SU-DHL-6 (cell line): ENCODE measurements at regions not wholly inside any gene's neighbourhood (a gene's known extent, or its start where the extent isn't known, plus 50 kb on each side); places are given as distances from the start of the nearest gene placed in this dataset.

Experiments used
- EZH2phosphoT487 ChIP-seq: fragments of 200-600 bp; sonication (generic), shearing (Covaris generic); conservative IDR thresholded peaks from 2 replicates; pipeline ENCODE4 v1.6.1; 2018; ENCODE audit warnings: mild to moderate bottlenecking, antibody characterized with exemption, low read length, moderate library complexity, mixed read lengths
- TF ChIP-seq, protein P1 (sequence below): fragments of 200-600 bp; sonication (generic); IDR thresholded peaks from one replicate; pipeline ENCODE4 v1.5.1; 2017; ENCODE audit warnings: antibody characterized with exemption, mild to moderate bottlenecking, low read length, moderate library complexity; ENCODE audit not compliant: insufficient read depth, poor library complexity, severe bottlenecking

DNA sequence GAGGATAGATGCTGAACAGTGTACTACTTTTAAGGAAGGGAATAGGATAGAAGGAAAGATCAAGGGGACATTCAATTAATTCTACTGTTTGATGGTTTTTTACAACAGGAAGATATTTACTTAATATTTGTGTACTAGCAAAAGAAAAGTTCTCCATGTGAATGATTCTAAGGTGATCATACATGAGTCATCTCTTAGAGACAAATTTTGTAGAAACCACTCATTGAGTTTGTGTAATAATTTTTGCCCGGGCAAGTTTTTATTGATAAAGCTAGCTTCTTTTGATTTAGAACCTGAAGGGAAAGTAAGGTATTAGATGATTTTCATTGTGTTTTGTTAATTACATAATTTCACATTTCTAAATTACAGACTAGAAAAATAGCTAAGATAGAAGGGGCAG lies 172.8 kb upstream of the PSMD7 start:
- TF ChIP-seq, protein P1, sequence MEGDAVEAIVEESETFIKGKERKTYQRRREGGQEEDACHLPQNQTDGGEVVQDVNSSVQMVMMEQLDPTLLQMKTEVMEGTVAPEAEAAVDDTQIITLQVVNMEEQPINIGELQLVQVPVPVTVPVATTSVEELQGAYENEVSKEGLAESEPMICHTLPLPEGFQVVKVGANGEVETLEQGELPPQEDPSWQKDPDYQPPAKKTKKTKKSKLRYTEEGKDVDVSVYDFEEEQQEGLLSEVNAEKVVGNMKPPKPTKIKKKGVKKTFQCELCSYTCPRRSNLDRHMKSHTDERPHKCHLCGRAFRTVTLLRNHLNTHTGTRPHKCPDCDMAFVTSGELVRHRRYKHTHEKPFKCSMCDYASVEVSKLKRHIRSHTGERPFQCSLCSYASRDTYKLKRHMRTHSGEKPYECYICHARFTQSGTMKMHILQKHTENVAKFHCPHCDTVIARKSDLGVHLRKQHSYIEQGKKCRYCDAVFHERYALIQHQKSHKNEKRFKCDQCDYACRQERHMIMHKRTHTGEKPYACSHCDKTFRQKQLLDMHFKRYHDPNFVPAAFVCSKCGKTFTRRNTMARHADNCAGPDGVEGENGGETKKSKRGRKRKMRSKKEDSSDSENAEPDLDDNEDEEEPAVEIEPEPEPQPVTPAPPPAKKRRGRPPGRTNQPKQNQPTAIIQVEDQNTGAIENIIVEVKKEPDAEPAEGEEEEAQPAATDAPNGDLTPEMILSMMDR, result no peak
- TF ChIP-seq EZH2phosphoT487, result no peak
